BE2C (cell line): ENCODE measurements at regions not wholly inside any gene's neighbourhood (a gene's known extent, or its start where the extent isn't known, plus 50 kb on each side); places are given as distances from the start of the nearest gene placed in this dataset.

Experiments used
- DNase-seq: peaks from one replicate; pipeline ENCODE4 v3.0.0-alpha.2; 2020
- H3K27me3 ChIP-seq: fragments of 250-450 bp; sonication (Bioruptor Pico); 2 replicates; pipeline ENCODE4 v1.5.1; 2020; ENCODE audit warnings: mild to moderate bottlenecking
- H3K36me3 ChIP-seq: fragments of 250-450 bp; sonication (Bioruptor Pico); 2 replicates; pipeline ENCODE4 v1.5.1; 2020; ENCODE audit warnings: mild to moderate bottlenecking
- H3K4me1 ChIP-seq: fragments of 250-450 bp; sonication (Bioruptor Pico); 2 replicates; pipeline ENCODE4 v1.5.1; 2020
- H3K4me3 ChIP-seq: 2 replicates; pipeline ENCODE4 v1.5.1; 2011; ENCODE audit warnings: low read depth, low read length
- H3K9me3 ChIP-seq: fragments of 250-450 bp; sonication (Bioruptor Pico); 2 replicates; pipeline ENCODE4 v1.5.1; 2020
- CTCF ChIP-seq: IDR thresholded peaks from 2 replicates; pipeline ENCODE4 v1.5.1; 2012; ENCODE audit warnings: mild to moderate bottlenecking, low read depth, low read length

GRCh38 chr5:112574536-112574935 is 155.5 kb upstream of the EPB41L4A start:
- no peak for DNase-seq

GRCh38 chr5:112576298-112576925 is 157.3 kb upstream of the EPB41L4A start:
- no peaks in the 10 kb centered on the region for H3K36me3 ChIP-seq
- TF ChIP-seq CTCF, result no peak

More at GRCh38 chr5:112574536-112574935, 155.5 kb upstream of the EPB41L4A start:
- TF ChIP-seq CTCF, result no peak
- no peak overlapping the region for H3K4me3 ChIP-seq
- H3K4me1 ChIP-seq, result no peaks in the 10 kb centered on the region
- no peaks in the 10 kb centered on the region for H3K27me3 ChIP-seq
- no peaks in the 10 kb centered on the region for H3K36me3 ChIP-seq
- H3K9me3 ChIP-seq, result no peaks in the 10 kb centered on the region

GRCh38 chr5:112579599-112580170 is 158.0 kb upstream of the APC start:
- Histone ChIP-seq H3K4me3 (no peak overlapping the region), H3K27me3 (no peaks in the 10 kb centered on the region), H3K4me1 (no peaks in the 10 kb centered on the region), H3K36me3 (no peaks in the 10 kb centered on the region), H3K9me3 (no peaks in the 10 kb centered on the region)
- no peak for DNase-seq
- no peak for TF ChIP-seq CTCF

More at GRCh38 chr5:112576298-112576925, 157.3 kb upstream of the EPB41L4A start:
- DNase-seq, result no peak
- H3K4me1 ChIP-seq, result no peaks in the 10 kb centered on the region
- no peaks in the 10 kb centered on the region for H3K27me3 ChIP-seq
- no peak overlapping the region for H3K4me3 ChIP-seq
- no peaks in the 10 kb centered on the region for H3K9me3 ChIP-seq

- H3K4me1 ChIP-seq, result no peaks in the 10 kb centered on the region
- no peak overlapping the region for H3K4me3 ChIP-seq
- no peaks in the 10 kb centered on the region for H3K9me3 ChIP-seq
- TF ChIP-seq CTCF, result no peak
- no peaks in the 10 kb centered on the region for H3K36me3 ChIP-seq
- H3K27me3 ChIP-seq, result no peaks in the 10 kb centered on the region
- DNase-seq, result no peak
These were observed 155.8 kb upstream of the APC start for GRCh38 chr5:112581811-112582320.

- no peaks in the 10 kb centered on the region for H3K9me3 ChIP-seq
- H3K4me3 ChIP-seq, result no peak overlapping the region
- no peaks in the 10 kb centered on the region for H3K4me1 ChIP-seq
- no peak for TF ChIP-seq CTCF
- DNase-seq, result no peak
- no peaks in the 10 kb centered on the region for H3K36me3 ChIP-seq
- no peaks in the 10 kb centered on the region for H3K27me3 ChIP-seq
These were observed 154.5 kb upstream of the APC start for GRCh38 chr5:112583166-112583565.

- H3K4me3 ChIP-seq, result no peak overlapping the region
- no peaks in the 10 kb centered on the region for H3K4me1 ChIP-seq
- no peak for DNase-seq
- no peak for TF ChIP-seq CTCF
- H3K36me3 ChIP-seq, result no peaks in the 10 kb centered on the region
- H3K9me3 ChIP-seq, result no peaks in the 10 kb centered on the region
- no peaks in the 10 kb centered on the region for H3K27me3 ChIP-seq
These were observed 152.9 kb upstream of the APC start for GRCh38 chr5:112584781-112585180.
